GM12891 (cell line): ENCODE measurements at regions not wholly inside any gene's neighbourhood (a gene's known extent, or its start where the extent isn't known, plus 50 kb on each side); places are given as distances from the start of the nearest gene placed in this dataset.

Experiments
- PAX5 ChIP-seq: IDR thresholded peaks from 2 replicates; pipeline ENCODE4 v1.6.1; 2011; ENCODE audit warnings: low read length, moderate library complexity, mild to moderate bottlenecking; ENCODE audit not compliant: insufficient read depth, severe bottlenecking
- POLR2A ChIP-seq: IDR thresholded peaks from 2 replicates; pipeline ENCODE4 v1.6.1; 2011; ENCODE audit warnings: low read depth, low read length, control low read depth
- POLR2AphosphoS5 ChIP-seq: IDR thresholded peaks from 2 replicates; pipeline ENCODE4 v1.6.1; 2011; ENCODE audit warnings: low read depth, low read length, control low read depth
- SPI1 ChIP-seq: IDR thresholded peaks from 2 replicates; pipeline ENCODE4 v1.6.1; 2011; ENCODE audit warnings: low read depth, low read length, control low read depth
- TAF1 ChIP-seq: IDR thresholded peaks from 2 replicates; pipeline ENCODE4 v1.6.1; 2011; ENCODE audit warnings: low read depth, low read length, control low read depth

DNA sequence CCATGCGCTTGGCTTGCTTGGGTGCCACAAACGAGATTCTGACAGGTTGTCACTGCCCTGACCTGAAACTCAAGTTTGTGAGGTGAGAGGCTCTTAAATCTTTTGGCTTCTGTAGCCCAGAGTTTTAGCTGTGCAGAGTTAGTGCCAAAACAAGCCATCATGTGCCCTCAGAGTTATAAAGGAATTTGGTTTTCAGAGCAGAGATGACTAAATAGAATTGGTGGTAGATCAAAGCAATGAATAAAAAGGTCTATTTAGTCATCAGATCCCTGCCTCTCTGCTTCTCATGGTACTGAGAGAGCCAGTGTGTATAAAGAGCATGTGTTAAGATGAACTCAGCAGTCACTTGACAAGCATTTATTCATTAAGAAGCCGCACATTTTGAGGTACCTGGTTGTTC is 207.5 kb upstream of the DPH6 start:
- no peak for TF ChIP-seq POLR2A
- no peak for TF ChIP-seq SPI1
- no peak for TF ChIP-seq POLR2AphosphoS5
- no peak for TF ChIP-seq TAF1
- TF ChIP-seq PAX5 = no peak
